Panc1 (cell line): ENCODE measurements at regions not wholly inside any gene's neighbourhood (a gene's known extent, or its start where the extent isn't known, plus 50 kb on each side); places are given as distances from the start of the nearest gene placed in this dataset.

ENCODE experiments used
- ATAC-seq: fragments of 200-7000 bp; cut with Tn5 transposase; 2 replicates; pipeline ENCODE4 v1.9.1; 2020; ENCODE audit warnings: mild to moderate bottlenecking, moderate library complexity
- BruUV-seq: library from RNA; stranded (reverse); fragments of 400-500 nt; replicated peaks from 2 replicates; lab custom pipeline; 2021; lab: Mats Ljungman, UMichigan
- CTCF ChIA-PET: fragments of 300-600 bp; sonication (Branson Sonifier 250); formaldehyde crosslinking; loops from one replicate; lab custom pipeline; 2022; ENCODE audit warnings: antibody characterized with exemption; lab: Charles Lee
- POLR2A ChIA-PET: fragments of 300-600 bp; sonication (Branson Sonifier 250); formaldehyde crosslinking; loops from one replicate; lab custom pipeline; 2022; ENCODE audit warnings: antibody characterized with exemption; lab: Charles Lee
- DNase-seq: peaks from one replicate; pipeline ENCODE4 v3.0.0-alpha.2; 2010; ENCODE audit warnings: low read depth, low spot score
- H3K27ac ChIP-seq: 2 replicates; pipeline ENCODE4 v1.5.1; 2011; ENCODE audit warnings: mild to moderate bottlenecking, low read length, inconsistent platforms
- H3K27me3 ChIP-seq: fragments of 200-500 bp; sonication (Bioruptor generic); 2 replicates; pipeline ENCODE4 v1.6.0; 2014; ENCODE audit warnings: low read length, inconsistent platforms; ENCODE audit not compliant: control insufficient read depth, insufficient read depth
- H3K36me3 ChIP-seq: fragments of 200-500 bp; sonication (Bioruptor generic); 2 replicates; pipeline ENCODE4 v1.5.1; 2014; ENCODE audit warnings: inconsistent platforms, mild to moderate bottlenecking, low read length, moderate library complexity; ENCODE audit not compliant: control insufficient read depth, insufficient read depth
- H3K4me1 ChIP-seq: 2 replicates; pipeline ENCODE4 v1.5.1; 2011; ENCODE audit warnings: inconsistent platforms, mild to moderate bottlenecking, low read length, moderate library complexity; ENCODE audit not compliant: control insufficient read depth, insufficient read depth
- H3K4me3 ChIP-seq, 2 experiments: 2 replicates each; pipeline ENCODE4 v1.5.1; 2011 to 2012; ENCODE audit warnings: low read depth in 2 of 2, low read length in 2 of 2, mild to moderate bottlenecking in 2 of 2, inconsistent platforms in 1 of 2, moderate library complexity in 1 of 2
- H3K9me3 ChIP-seq: fragments of 200-500 bp; sonication (Bioruptor generic); 2 replicates; pipeline ENCODE4 v1.5.1; 2014; ENCODE audit warnings: low read depth, mild to moderate bottlenecking, inconsistent platforms, low read length, moderate library complexity; ENCODE audit not compliant: control insufficient read depth, insufficient read depth
- CTCF ChIP-seq: fragments of 450-650 bp; IDR thresholded peaks from 2 replicates; pipeline ENCODE4 v1.5.1; 2017; ENCODE audit warnings: mild to moderate bottlenecking
- POLR2AphosphoS5 ChIP-seq: IDR thresholded peaks from 2 replicates; pipeline ENCODE4 v1.6.1; 2012; ENCODE audit warnings: mild to moderate bottlenecking, low read depth, low read length, moderate library complexity
- REST ChIP-seq, 2 experiments: IDR thresholded peaks; 2 replicates each; pipeline ENCODE4 v1.6.1; 2011 to 2012; ENCODE audit warnings: low read depth in 2 of 2, control low read depth in 1 of 2, low read length in 1 of 2, mild to moderate bottlenecking in 1 of 2, moderate library complexity in 1 of 2; ENCODE audit not compliant: insufficient read depth in 1 of 2
- SIN3A ChIP-seq: IDR thresholded peaks from 2 replicates; pipeline ENCODE4 v1.6.1; 2012; ENCODE audit warnings: low read depth, mild to moderate bottlenecking, low read length, moderate library complexity, borderline replicate concordance; ENCODE audit not compliant: insufficient read depth
- TCF7L2 ChIP-seq: IDR thresholded peaks from 2 replicates; pipeline ENCODE4 v1.6.1; 2011; ENCODE audit warnings: mild to moderate bottlenecking, low read depth, low read length, inconsistent platforms
- in situ Hi-C: cut with HindIII; loops from 2 replicates; pipeline ENCODE4 v1.10.0; 2016; ENCODE audit warnings: low sequenced_read_pairs, low pct_unique_long_range_greater_than_20kb
- intact Hi-C: fragments of 100-400 bp; cut with micrococcal nuclease; formaldehyde crosslinking; loops from one replicate; pipeline ENCODE4 v1.10.0; 2022; ENCODE audit not compliant: unreplicated experiment

- DNase-seq (no peak), ATAC-seq (no peak)
- BruUV-seq = no TSS peak
- intact Hi-C loops (no loop called here), in situ Hi-C loops (no loop called here)
- H3K27me3 ChIP-seq = no peaks in the 10 kb centered on the region
- ChIA-PET POLR2A (no interaction called here), CTCF (no interaction called here)
- TF ChIP-seq CTCF (no peak), SIN3A (no peak), TCF7L2 (no peak), REST (IDR thresholded peaks at IDR 0.05; ENCODE audit: insufficient read depth in 1 of 2, low read depth in 2 of 2, low read length in 1 of 2) (no peak), POLR2AphosphoS5 (no peak)
- no peaks in the 10 kb centered on the region for H3K36me3 ChIP-seq
- H3K9me3 ChIP-seq = no peaks in the 10 kb centered on the region
- H3K27ac ChIP-seq = no peak overlapping the region
- H3K4me1 ChIP-seq = no peaks in the 10 kb centered on the region
- H3K4me3 ChIP-seq = no peak overlapping the region
These were observed 930.6 kb upstream of the TMEM132C start for GRCh38 chr12:127336416-127336815.

GRCh38 chr12:127339065-127339464, 927.9 kb upstream of the TMEM132C start:
- in situ Hi-C loops = no loop called here
- ChIA-PET CTCF (no interaction called here), POLR2A (no interaction called here)

More at GRCh38 chr12:127339065-127339464, 927.9 kb upstream of the TMEM132C start:
- no peaks in the 10 kb centered on the region for H3K4me1 ChIP-seq
- no peak for TF ChIP-seq CTCF
- TF ChIP-seq SIN3A = no peak
- no peak for TF ChIP-seq TCF7L2
- TF ChIP-seq POLR2AphosphoS5 = no peak
- TF ChIP-seq REST (IDR thresholded peaks at IDR 0.05; ENCODE audit: insufficient read depth in 1 of 2, low read depth in 2 of 2, low read length in 1 of 2) = no peak
- BruUV-seq = no TSS peak
- H3K36me3 ChIP-seq = no peaks in the 10 kb centered on the region
- H3K27me3 ChIP-seq = no peaks in the 10 kb centered on the region
- intact Hi-C loops = no loop called here
- no peak overlapping the region for H3K27ac ChIP-seq
- no peak for DNase-seq
- no peak for ATAC-seq
- H3K4me3 ChIP-seq = no peak overlapping the region
- no peaks in the 10 kb centered on the region for H3K9me3 ChIP-seq
